SK-N-MC (cell line): ENCODE measurements at regions not wholly inside any gene's neighbourhood (a gene's known extent, or its start where the extent isn't known, plus 50 kb on each side); places are given as distances from the start of the nearest gene placed in this dataset.

Experiments used
- EZH2 ChIP-seq: fragments of 200-600 bp; sonication (generic); IDR thresholded peaks from one replicate; pipeline ENCODE4 v1.6.1; 2017; ENCODE audit warnings: antibody characterized with exemption
- FOXP2 ChIP-seq: optimal IDR thresholded peaks from 2 replicates; pipeline ENCODE3; 2011; ENCODE audit warnings: mild to moderate bottlenecking, moderate library complexity; ENCODE audit not compliant: insufficient read depth; ENCODE audit errors: extremely low read length, control extremely low read depth
- POLR2AphosphoS5 ChIP-seq: IDR thresholded peaks from 2 replicates; pipeline ENCODE4 v1.6.1; 2012; ENCODE audit warnings: mild to moderate bottlenecking, low read depth, low read length, borderline replicate concordance

DNA sequence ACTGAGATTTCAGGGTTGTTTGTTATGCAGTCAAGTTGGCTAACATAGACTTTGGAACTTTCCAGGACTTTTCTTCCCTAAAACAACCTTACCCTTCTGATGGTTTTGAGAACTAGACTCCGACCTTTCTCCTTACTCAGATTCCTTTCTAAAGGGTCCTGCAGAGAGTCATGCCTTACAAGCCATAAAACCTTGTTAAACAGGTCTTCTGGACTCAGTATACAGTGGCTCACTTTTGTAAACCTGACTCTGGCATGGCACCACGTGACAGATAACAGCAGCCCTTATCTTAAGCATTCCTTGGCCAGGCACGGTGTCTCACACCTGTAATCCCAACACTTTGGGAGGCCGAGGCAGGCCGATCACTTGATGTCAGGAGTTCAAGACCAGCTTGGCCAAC is 253.2 kb upstream of the RAB6C start:
- TF ChIP-seq EZH2 (no peak), POLR2AphosphoS5 (no peak), FOXP2 (no peak)
